ENCODE measurements at regions not wholly inside any gene's neighbourhood (a gene's known extent, or its start where the extent isn't known, plus 50 kb on each side); places are given as distances from the start of the nearest gene placed in this dataset.

DNA sequence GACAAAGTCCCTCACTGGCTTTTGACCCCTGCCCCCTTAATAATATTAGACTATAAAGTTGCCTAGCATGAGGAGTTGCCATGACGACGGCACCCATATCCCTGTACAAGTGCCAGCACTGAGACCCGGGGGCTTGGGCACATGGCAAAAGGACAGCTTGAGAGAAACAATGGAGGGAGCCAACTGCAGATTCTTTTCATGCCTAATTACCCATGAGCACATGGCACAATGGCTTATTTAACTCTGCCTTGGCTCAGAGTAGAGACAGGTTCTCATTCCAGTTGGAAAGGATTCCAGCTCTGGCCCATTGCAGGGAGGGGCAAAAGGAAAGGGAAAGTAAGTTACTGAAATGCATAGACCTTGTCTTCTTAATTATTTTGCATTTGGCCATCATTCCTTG, 261.2 kb upstream of the UBASH3B start:
- no peak for DNase-seq

DNA sequence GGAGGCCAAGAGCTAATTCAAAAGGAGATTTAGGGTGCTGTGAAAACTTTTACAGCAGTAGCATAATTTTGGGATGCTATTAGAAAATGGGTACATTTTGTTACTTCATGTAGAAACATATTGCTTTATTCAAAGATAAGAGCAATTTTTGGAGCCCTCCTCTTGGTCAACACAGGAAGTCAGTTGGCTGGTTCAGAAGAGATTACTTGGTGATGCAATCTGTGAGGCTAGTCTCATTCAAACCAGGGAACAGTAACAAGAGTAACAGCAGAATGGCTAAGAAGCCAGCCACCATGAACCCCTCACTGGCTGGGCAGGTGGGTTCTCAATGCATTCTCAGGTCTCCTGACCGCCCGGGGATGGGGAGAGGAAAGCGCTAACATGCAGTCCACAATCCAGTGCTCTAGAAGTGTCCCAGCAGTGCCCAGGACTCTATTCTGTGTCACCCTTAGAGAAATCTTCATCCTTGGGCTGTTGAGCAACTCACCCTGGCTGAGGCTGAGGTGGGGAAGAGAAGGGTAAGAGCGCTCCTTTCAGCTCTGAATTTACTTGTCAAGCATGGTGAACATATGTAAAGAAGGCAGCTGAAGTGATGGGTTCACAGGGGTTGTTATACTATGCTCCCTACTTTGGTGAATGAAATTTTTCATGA, 262.2 kb upstream of the UBASH3B start:
- DNase-seq, result no peak

DNA sequence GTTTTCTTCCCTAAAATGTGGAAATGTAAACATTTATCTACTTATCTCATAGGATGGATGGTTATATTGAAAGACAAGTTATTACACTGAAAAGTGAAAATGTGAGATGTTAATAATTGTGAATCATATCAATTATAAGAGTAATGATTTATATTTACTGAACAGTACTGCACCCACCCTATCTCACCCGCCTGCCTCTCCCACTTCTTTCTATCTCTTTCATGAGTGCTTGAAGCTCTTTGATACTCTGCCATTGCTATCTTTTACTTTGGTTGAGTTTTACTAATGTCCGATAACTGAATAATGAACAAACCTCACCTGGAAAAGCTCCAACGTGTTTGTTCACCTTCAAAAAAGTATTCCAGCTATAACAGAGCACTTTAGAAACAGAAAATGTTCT, 263.0 kb upstream of the UBASH3B start:
- no peak for DNase-seq

- no peak for DNase-seq
Measured at GRCh38 chr11:122391049-122391448, 264.5 kb upstream of the UBASH3B start.

GRCh38 chr11:122383186-122383585, 267.2 kb upstream of the BLID start:
- DNase-seq, result no peak

DNA sequence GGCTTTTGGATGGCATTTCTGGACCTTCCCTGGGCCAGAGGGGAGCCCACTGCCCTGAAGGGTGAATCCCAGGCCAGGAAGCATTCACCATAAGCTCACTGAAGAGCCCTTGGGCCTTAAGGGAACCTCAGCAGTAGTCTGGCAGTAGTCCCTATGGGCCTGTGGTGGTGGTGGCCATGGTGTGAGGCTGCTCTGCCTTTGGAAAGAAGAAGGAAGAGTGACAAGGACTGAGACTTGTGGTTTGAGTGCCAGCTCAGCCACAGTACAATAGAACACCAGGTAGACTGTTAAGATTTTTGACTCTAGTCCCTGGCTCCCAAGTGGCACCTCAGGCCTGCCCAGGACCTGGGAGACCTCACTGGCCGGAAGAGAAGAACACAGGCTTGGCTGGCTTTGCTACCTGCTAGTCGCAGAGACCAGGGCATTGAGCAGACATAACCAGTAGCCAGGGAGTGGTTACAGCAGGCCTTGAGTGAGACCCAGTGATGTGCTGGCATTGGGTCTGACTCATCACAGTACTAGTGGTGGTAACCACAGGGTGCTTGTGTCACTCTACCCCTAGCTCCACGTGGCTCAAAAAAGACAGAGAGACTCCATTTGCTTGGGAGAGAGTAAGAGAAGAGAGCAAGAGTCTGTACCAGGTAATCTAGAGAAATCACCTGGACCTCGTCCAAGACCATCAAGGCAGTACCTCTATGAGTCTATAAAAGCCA, 259.8 kb upstream of the BLID start:
- DNase-seq, result no peak

DNA sequence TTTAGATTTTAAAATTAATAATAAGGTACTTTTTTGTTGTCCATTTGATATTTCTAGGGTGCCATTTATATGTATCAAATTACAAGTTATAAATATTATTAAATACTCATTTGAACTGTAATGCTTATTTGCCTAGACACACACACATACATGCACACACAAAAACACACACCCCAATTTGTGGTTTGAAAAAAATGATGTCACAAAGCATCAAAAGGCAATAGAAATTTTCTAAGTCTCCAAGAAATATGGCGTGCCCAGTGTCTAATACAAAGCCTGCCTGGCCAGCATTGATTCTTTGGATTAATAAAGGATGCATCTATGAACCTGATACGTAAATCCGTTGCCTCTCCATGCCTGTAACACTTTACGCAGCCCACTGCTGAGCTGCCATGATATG, 252.8 kb upstream of the BLID start:
- DNase-seq, result no peak

GRCh38 chr11:122367809-122368231, 251.8 kb upstream of the BLID start:
- DNase-seq, result no peak

- no peak for DNase-seq
Measured at GRCh38 chr11:122365610-122366360, 249.8 kb upstream of the BLID start.

DNA sequence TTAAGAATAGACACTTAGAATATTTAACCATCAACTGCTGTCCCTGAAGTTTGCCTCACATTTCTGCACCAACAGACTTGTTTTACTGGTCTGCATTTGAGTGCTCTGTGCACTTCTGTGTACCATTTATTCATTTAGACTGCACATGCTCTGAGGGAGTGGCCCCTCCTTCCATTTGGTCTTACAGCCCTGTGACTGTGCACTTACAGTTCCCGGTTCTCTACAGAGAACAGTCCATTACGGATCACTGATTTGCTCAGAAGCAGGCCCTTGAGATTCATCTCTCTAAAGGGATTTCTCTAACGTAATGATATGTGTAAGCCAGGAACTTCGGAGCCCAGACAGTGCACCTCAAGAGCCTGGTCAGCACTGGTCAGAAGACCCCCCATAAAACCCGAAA, 247.3 kb upstream of the BLID start:
- DNase-seq, result no peak

GRCh38 chr11:122362381-122362780, 246.4 kb upstream of the BLID start:
- DNase-seq, result no peak

- DNase-seq, result no peak
Measured at GRCh38 chr11:122360875-122361274, 244.9 kb upstream of the BLID start.

DNA sequence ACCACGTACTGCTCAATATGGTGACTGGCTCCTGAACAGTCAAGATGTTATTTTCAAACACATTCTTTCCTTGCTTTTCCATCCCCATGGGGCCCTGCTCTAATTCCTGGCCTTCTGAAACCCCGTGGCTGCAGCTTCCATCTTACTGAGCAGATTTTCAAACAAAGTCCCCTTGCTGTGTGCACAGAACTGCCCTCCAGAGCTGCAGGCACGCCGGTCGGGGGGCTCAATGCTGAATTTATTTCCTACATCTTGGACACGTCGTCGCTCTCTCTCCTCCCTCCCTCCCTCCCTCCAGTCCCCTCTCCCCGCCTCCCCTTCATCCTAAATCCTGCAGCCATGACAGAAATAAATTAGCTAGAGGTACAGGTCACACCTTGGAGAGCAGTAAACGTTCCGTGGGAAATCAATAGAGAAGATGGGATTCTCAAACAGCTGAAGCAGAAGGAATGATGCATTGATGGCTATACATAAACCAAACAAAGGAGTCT, 243.1 kb upstream of the BLID start:
- DNase-seq, result no peak

DNA sequence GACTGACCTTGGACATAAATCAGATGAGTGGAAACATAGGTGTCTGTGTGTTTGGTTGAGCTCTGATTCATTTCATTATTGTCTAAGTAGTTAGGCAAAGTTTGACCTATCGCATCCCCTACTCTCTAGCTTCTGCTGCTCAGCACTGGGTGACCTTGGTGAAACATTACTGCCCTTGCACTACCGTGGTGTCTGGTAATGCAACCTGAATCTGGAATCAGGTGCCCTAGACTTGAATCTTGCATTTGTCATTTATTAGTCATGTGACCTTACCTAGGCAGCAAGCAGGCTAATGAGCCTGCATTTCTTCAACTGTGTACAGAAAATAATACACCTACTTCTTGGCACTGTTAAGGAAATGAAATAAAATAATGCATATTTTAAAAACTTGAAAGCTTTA, 242.3 kb upstream of the BLID start:
- DNase-seq, result no peak

- no peak for DNase-seq
Measured at GRCh38 chr11:122355968-122356367, 240.0 kb upstream of the BLID start.

GRCh38 chr11:122354025-122354697, 238.1 kb upstream of the BLID start:
- no peak for DNase-seq

GRCh38 chr11:122353561-122353960, 237.5 kb upstream of the BLID start:
- DNase-seq, result no peak

- DNase-seq, result no peak
Measured at GRCh38 chr11:122348659-122349409, 232.8 kb upstream of the BLID start.

DNA sequence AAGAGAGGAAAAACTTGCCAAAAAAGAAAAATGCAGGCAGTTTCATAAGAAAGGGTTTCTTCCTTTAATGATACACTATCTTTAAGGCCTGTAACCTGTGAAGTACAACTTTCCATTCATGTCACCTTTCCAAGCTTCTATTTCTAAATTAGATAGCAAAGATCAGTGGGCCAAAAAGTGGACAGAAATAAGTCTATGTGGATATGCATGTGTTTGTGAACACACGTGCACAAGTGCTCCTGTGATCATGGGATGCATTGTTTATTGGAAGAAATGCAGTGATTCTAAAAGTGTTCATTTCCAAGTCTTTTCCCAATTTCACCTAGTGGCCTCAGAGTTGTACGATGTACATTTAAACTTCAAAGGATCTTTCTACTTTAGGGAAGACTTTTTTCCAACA, 230.0 kb upstream of the BLID start:
- no peak for DNase-seq

DNA sequence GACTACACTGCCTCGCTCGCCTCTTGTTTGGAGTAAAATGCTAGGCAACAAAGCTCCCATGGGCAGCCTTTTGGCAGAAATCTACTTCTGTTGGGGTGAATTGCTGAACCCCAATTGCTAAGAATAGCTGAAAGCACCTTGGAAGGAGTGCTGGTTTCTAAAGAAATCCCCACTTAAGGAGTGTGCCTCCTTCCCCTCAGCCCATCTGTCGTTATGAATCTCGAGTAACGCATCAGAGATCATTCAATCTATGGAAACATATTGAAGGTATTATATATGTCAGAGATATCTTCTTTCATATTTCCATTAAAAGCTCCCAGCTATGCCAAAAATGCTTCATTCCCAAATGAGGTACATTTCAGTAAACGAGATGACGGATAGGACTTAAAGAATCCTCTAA, 229.6 kb upstream of the BLID start:
- DNase-seq, result no peak

DNA sequence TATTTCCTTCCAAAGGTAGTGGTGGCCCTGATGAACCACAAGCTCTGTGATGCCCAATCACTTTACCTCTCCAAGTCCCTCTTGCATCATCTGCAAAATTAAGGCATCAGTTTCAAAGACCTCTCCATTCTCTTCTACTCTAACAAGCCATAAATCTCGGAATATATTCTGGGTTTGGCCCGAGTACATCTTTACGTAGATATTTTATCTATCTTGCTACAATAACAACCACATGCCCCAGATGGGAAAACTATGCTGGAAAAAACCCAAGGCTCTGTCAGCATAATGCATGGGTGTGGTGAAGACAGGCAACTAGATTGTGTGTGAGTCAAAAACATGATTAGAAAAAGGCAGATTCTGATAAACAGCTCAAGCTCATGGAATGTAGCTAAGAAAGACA, 228.2 kb upstream of the BLID start:
- DNase-seq, result no peak

GRCh38 chr11:122343210-122343609, 227.2 kb upstream of the BLID start:
- no peak for DNase-seq
